A549 (cell line): ENCODE measurements at regions not wholly inside any gene's neighbourhood (a gene's known extent, or its start where the extent isn't known, plus 50 kb on each side); places are given as distances from the start of the nearest gene placed in this dataset.

Experiments
- ATAC-seq, 2 experiments: fragments of 200-7000 bp in 1 of 2; fragments of >200 bp in 1 of 2; cut with Nextera tagmentation in 1 of 2; cut with Tn5 transposase in 1 of 2; 3 replicates each; pipeline versions ENCODE4 v1.8.0 to v1.9.1; 2018 to 2020; ENCODE audit warnings: mild to moderate bottlenecking in 1 of 2, moderate library complexity in 1 of 2
- CTCF ChIA-PET: fragments of 300-600 bp; sonication (Branson Sonifier 250); formaldehyde crosslinking; extraction: SDS; loops from one replicate; lab custom pipeline; 2021; ENCODE audit warnings: antibody characterized with exemption, inconsistent platforms; lab: Yijun Ruan, JAX
- POLR2A ChIA-PET: fragments of 350-600 bp; formaldehyde crosslinking; extraction: SDS; loops from one replicate; lab custom pipeline; 2021; ENCODE audit warnings: antibody characterized with exemption, inconsistent platforms; lab: Yijun Ruan, JAX
- DNase-seq, 2 experiments: peaks; one replicate each; pipeline versions ENCODE4 v3.0.0 to v3.0.0-alpha.2; 2011 to 2016; ENCODE audit warnings: low read depth in 1 of 2, low spot score in 1 of 2
- FAIRE-seq: peaks from 2 replicates; lab custom pipeline; 2011; peaks lifted over from hg19 to GRCh38; lab: Jason Lieb, UNC
- H3K27ac ChIP-seq, 2 experiments: fragments of >200 bp; sonication (Bioruptor Twin); formaldehyde crosslinking; 3 replicates each; pipeline ENCODE4 v1.5.1; 2016 to 2017
- H3K4me1 ChIP-seq: fragments of >200 bp; sonication (Bioruptor Twin); formaldehyde crosslinking; 3 replicates; pipeline ENCODE4 v1.6.1; 2016
- H3K4me2 ChIP-seq: fragments of >200 bp; sonication (Bioruptor Twin); formaldehyde crosslinking; 3 replicates; pipeline ENCODE4 v1.6.1; 2016
- H3K4me3 ChIP-seq: fragments of >200 bp; sonication (Bioruptor Twin); formaldehyde crosslinking; 3 replicates; pipeline ENCODE4 v1.5.1; 2016
- H3K9me3 ChIP-seq: fragments of >200 bp; sonication (Bioruptor Twin); formaldehyde crosslinking; 3 replicates; pipeline ENCODE4 v1.6.1; 2016
- BHLHE40 ChIP-seq: IDR thresholded peaks from 2 replicates; pipeline ENCODE4 v1.6.1; 2012; ENCODE audit warnings: low read depth, low read length, inconsistent platforms
- CBX8 ChIP-seq: fragments of 200-600 bp; sonication (generic); IDR thresholded peaks from 2 replicates; pipeline ENCODE4 v1.6.1; 2016
- EHF ChIP-seq: fragments of 250-450 bp; sonication (Bioruptor Pico); IDR thresholded peaks from 2 replicates; pipeline ENCODE4 v1.5.0; 2020; ENCODE audit warnings: mild to moderate bottlenecking
- EHMT2 ChIP-seq: fragments of 200-600 bp; sonication (generic); IDR thresholded peaks from 2 replicates; pipeline ENCODE4 v1.6.1; 2016; ENCODE audit warnings: antibody characterized with exemption, low read depth, mild to moderate bottlenecking, moderate library complexity
- FOXS1 ChIP-seq: fragments of 250-450 bp; sonication (Bioruptor Pico); IDR thresholded peaks from 2 replicates; pipeline ENCODE4 v1.5.0; 2020; ENCODE audit warnings: mild to moderate bottlenecking, moderate library complexity
- HEYL ChIP-seq: fragments of 250-450 bp; sonication (Bioruptor Pico); IDR thresholded peaks from 2 replicates; pipeline ENCODE4 v1.8.0; 2021; ENCODE audit warnings: mild to moderate bottlenecking, moderate library complexity
- MYC ChIP-seq: IDR thresholded peaks from 2 replicates; pipeline ENCODE4 v1.6.1; 2012; ENCODE audit warnings: mild to moderate bottlenecking, inconsistent platforms, low read length, improper control_type of control experiment, borderline replicate concordance
- NR3C1 ChIP-seq: fragments of >200 bp; sonication (Bioruptor Twin); formaldehyde crosslinking; IDR thresholded peaks from 3 replicates; pipeline ENCODE4 v1.6.1; 2017
- POLR2A ChIP-seq: IDR thresholded peaks from 2 replicates; pipeline ENCODE4 v1.6.1; 2012; ENCODE audit warnings: mild to moderate bottlenecking, low read length
- RAD21 ChIP-seq, 2 experiments: fragments of >200 bp in 1 of 2; sonication (Bioruptor Twin) in 1 of 2; formaldehyde crosslinking in 1 of 2; IDR thresholded peaks in 1 of 2; conservative IDR thresholded peaks in 1 of 2; 2 replicates in 1 of 2; 3 replicates in 1 of 2; pipeline ENCODE4 v1.6.1; 2012 to 2018; ENCODE audit warnings: inconsistent platforms in 1 of 2
- RARB ChIP-seq: fragments of 250-450 bp; sonication (Bioruptor Pico); IDR thresholded peaks from 2 replicates; pipeline ENCODE4 v1.8.0; 2021; ENCODE audit warnings: mild to moderate bottlenecking, moderate library complexity
- SMC3 ChIP-seq: fragments of >200 bp; sonication (Bioruptor Twin); formaldehyde crosslinking; IDR thresholded peaks from 3 replicates; pipeline ENCODE4 v1.6.1; 2018; ENCODE audit warnings: inconsistent platforms
- TP53 ChIP-seq: fragments of 250-450 bp; sonication (Bioruptor Pico); IDR thresholded peaks from 2 replicates; pipeline ENCODE4 v1.5.0; 2021; ENCODE audit warnings: mild to moderate bottlenecking, moderate library complexity
- WGBS: methylation state at CpG from one replicate; pipeline ENCODE4 v1.1.6; 2017; ENCODE audit errors: missing lambda C conversion rate; 5-methylcytosine and 5-hydroxymethylcytosine counted together
- TF ChIP-seq, protein P1 (sequence below): fragments of >200 bp; sonication (Bioruptor Twin); formaldehyde crosslinking; IDR thresholded peaks from 3 replicates; pipeline ENCODE4 v1.5.1; 2016
- TF ChIP-seq, protein P2 (sequence below): fragments of 450-650 bp; IDR thresholded peaks from 2 replicates; pipeline ENCODE4 v1.6.1; 2014; ENCODE audit warnings: antibody characterized with exemption
- TF ChIP-seq, protein P3 (sequence below): fragments of 250-450 bp; sonication (Bioruptor Pico); IDR thresholded peaks from 2 replicates; pipeline ENCODE4 v1.5.0; 2021; ENCODE audit warnings: mild to moderate bottlenecking, moderate library complexity, borderline replicate concordance
- TF ChIP-seq, protein P4 (sequence below): IDR thresholded peaks from 2 replicates; pipeline ENCODE4 v1.6.1; 2012; ENCODE audit warnings: low read depth, borderline replicate concordance

DNA sequence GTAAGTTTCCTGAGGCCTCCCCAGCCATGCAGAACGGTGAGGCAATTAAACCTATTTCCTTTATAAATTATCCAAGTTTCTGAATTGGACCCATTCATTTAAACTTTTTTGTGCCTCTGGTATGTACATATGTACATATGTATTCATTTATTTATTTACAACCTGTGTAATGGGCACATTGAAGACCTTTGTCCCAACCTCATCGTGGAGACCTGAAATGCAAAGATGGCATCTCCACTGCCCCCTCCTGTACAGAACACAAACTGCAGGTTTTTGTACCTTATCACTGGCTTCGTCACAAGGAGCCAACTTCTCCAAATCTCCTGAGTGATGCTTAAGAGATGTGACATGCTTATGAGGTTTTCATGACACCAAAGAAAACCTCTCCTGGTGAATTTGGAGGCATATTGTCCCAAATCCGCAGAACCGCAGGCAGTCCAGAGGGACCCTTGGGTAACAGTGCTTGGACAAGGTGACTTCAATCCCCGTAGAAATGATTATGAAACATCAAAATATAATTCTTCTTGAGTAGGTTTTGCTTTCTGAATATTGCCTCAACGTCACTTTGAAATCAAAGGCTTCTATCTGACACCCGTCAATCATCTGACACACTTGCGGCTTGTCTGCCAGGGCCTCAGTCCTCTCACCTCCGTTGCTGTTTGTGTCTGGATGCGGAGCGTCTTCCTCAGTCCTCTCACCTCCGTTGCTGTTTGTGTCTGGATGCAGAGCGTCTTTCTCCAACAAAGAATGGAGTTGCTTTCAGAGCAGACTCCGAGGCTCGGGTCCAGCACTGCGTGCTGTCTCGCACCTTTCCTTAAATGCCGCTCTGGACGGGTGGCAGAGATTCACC is 135.0 kb upstream of the IRX4 start:
- FAIRE-seq: no peak
- H3K4me2 ChIP-seq: no peak overlapping the region
- CTCF ChIA-PET: no interaction called here
- no peaks in the 10 kb centered on the region for H3K9me3 ChIP-seq
- H3K27ac ChIP-seq: no peak overlapping the region
- DNase-seq: peak; percentile 38 to 40
- TF ChIP-seq, protein P1, sequence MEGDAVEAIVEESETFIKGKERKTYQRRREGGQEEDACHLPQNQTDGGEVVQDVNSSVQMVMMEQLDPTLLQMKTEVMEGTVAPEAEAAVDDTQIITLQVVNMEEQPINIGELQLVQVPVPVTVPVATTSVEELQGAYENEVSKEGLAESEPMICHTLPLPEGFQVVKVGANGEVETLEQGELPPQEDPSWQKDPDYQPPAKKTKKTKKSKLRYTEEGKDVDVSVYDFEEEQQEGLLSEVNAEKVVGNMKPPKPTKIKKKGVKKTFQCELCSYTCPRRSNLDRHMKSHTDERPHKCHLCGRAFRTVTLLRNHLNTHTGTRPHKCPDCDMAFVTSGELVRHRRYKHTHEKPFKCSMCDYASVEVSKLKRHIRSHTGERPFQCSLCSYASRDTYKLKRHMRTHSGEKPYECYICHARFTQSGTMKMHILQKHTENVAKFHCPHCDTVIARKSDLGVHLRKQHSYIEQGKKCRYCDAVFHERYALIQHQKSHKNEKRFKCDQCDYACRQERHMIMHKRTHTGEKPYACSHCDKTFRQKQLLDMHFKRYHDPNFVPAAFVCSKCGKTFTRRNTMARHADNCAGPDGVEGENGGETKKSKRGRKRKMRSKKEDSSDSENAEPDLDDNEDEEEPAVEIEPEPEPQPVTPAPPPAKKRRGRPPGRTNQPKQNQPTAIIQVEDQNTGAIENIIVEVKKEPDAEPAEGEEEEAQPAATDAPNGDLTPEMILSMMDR: peak; percentile 34
- TF ChIP-seq RAD21 (conservative IDR thresholded peaks at IDR 0.05 in 1 of 2, IDR thresholded peaks at IDR 0.05 in 1 of 2) (peak; percentile 19 to 39; a peak in 2 of 5 replicates), TP53 (CRISPR knock-in tag) (no peak)
- peak in 1 of 2 experiments; percentile 60; a peak in 2 of 6 replicates for ATAC-seq
- 31% methylated on average over 20 of the region's 20 CpGs for WGBS
- H3K4me1 ChIP-seq: no peaks in the 10 kb centered on the region
- POLR2A ChIA-PET: no interaction called here
- H3K4me3 ChIP-seq: no peak overlapping the region

DNA sequence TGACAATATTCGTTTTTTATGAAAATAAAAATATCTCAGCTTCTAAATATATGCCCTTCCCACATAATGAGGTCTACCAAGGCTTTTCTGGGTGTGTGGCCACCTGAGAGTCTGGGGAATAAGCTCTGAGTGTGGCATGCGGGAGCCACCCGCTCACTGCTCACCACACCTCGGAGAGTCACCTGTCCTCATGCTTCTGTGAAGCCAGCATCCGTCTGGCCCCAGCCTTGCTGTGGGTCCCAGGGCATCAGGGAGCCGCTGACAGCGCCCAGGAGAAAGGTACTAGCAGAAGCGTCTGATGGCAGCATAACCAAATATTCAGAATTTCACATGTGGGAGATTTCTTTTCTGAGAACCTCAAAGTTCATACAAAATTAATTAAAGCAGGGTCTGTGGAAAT is 133.2 kb upstream of the IRX4 start:
- ChIA-PET POLR2A (no interaction called here), CTCF (no interaction called here)
- Histone ChIP-seq H3K27ac (no peak overlapping the region), H3K9me3 (no peaks in the 10 kb centered on the region), H3K4me1 (no peaks in the 10 kb centered on the region)
- FAIRE-seq: no peak
- TF ChIP-seq, protein P2, sequence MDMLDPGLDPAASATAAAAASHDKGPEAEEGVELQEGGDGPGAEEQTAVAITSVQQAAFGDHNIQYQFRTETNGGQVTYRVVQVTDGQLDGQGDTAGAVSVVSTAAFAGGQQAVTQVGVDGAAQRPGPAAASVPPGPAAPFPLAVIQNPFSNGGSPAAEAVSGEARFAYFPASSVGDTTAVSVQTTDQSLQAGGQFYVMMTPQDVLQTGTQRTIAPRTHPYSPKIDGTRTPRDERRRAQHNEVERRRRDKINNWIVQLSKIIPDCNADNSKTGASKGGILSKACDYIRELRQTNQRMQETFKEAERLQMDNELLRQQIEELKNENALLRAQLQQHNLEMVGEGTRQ: no peak
- TF ChIP-seq MYC (no peak), CBX8 (no peak), EHMT2 (no peak), BHLHE40 (no peak), SMC3 (no peak), EHF (no peak), POLR2A (no peak), RARB (CRISPR knock-in tag) (no peak), NR3C1 (no peak), HEYL (CRISPR knock-in tag) (no peak), FOXS1 (CRISPR knock-in tag) (no peak)
- TF ChIP-seq, protein P3, sequence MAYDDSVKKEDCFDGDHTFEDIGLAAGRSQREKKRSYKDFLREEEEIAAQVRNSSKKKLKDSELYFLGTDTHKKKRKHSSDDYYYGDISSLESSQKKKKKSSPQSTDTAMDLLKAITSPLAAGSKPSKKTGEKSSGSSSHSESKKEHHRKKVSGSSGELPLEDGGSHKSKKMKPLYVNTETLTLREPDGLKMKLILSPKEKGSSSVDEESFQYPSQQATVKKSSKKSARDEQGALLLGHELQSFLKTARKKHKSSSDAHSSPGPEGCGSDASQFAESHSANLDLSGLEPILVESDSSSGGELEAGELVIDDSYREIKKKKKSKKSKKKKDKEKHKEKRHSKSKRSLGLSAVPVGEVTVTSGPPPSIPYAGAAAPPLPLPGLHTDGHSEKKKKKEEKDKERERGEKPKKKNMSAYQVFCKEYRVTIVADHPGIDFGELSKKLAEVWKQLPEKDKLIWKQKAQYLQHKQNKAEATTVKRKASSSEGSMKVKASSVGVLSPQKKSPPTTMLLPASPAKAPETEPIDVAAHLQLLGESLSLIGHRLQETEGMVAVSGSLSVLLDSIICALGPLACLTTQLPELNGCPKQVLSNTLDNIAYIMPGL (CRISPR knock-in tag): no peak
- TF ChIP-seq, protein P4, sequence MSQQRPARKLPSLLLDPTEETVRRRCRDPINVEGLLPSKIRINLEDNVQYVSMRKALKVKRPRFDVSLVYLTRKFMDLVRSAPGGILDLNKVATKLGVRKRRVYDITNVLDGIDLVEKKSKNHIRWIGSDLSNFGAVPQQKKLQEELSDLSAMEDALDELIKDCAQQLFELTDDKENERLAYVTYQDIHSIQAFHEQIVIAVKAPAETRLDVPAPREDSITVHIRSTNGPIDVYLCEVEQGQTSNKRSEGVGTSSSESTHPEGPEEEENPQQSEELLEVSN: no peak
- TF ChIP-seq, protein P1: no peak
- TF ChIP-seq, all 56 proteins: peak for 0
- 30% methylated on average over 8 of the region's 8 CpGs for WGBS
- DNase-seq (no peak), ATAC-seq (no peak)
- no peak overlapping the region for H3K4me2 ChIP-seq
- H3K4me3 ChIP-seq: no peak overlapping the region
